ENCODE measurements at regions not wholly inside any gene's neighbourhood (a gene's known extent, or its start where the extent isn't known, plus 50 kb on each side); places are given as distances from the start of the nearest gene placed in this dataset.

GRCh38 chr1:55418208-55419000 lies 203.2 kb upstream of the USP24 start:
- DNase-seq: no peak

DNA sequence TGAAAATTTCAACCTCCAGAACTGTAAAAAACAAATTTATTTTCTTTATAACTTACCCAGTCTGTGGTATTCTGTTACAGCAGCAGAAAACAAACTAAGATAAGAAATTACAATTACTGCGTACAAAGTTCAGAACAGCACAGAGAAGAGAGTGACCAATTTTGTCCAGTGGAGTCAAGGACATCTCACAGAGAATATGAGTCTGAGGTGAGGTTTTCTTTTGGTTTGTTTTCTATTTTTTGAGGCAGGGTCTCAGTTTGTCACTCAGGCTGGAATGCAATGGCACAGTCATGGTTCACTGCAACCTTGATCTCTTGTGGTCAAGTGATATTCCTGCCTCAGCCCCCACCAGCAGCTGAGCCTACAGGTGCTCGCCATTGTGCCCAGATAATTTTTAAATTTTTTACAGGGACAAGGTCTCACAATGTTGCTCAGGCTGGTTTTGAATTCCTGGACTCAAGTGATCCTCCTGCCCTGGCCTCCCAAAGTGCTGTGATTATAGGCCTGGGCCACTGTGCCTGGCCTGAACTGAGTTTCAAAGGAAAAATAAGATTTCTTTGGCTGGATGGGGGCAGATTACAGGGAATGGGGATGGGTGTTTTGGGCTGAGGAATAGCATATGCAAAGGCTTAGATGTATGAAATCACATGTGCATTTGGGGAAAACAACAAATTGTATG lies 201.1 kb upstream of the USP24 start:
- DNase-seq: no peak

- DNase-seq: no peak
Measured at GRCh38 chr1:55413286-55413685, 198.1 kb upstream of the USP24 start.

DNA sequence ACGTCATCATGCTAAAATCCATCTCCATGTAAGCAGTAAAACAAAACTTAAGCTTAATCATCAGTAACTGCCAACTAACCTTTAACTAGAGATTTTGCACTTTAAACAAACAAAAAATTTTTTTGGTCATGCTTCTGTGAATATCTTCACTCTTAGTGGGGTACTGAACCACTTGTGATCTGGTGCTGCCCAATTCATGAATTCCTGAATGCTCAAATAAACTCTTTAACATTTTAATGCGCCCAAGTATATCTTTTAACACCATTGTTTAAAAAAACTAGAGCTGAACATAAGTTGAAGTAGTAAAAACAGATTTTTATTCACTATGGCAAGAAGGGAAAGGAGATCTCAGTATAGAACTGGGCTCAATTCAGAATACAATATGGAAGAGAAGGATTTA lies 196.9 kb upstream of the USP24 start:
- DNase-seq: no peak

DNA sequence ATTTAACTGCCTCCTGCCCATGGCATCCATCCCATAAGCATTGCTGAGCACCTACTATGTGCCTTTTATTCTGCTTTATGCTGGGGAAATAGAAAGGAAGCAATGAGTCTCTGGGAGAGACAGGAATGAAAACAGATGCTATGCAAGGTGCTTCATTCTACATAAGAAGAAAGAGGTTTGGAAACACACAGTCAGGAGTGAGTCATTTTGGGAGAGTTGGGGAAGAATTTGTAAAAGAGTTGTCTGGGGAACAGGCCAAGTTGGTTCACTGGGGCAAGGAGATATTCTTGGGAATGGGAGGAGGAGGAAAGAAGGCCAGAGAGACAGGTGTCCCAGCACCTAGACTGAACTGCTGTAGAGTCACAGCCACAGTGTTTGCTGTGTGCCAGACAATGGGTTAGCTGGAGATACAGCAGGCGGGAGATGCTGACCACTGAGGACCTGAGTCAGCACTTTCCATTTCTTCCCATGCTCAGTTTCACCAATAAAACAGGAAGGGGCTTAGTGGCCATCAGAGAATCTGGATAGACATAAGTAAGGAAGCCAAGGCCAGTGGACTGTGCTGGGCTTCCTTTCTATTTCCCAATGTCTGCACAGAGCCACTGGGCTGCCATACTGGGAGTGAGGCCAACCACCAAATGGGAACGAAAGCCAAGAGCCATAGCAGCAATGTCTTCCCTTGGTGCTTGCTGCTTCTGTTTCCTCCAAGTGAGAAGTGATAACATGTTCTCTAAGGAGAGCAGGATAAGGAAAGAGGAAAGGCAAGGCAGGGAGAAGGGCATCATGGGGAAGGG lies 187.7 kb upstream of the USP24 start:
- DNase-seq: no peak

DNA sequence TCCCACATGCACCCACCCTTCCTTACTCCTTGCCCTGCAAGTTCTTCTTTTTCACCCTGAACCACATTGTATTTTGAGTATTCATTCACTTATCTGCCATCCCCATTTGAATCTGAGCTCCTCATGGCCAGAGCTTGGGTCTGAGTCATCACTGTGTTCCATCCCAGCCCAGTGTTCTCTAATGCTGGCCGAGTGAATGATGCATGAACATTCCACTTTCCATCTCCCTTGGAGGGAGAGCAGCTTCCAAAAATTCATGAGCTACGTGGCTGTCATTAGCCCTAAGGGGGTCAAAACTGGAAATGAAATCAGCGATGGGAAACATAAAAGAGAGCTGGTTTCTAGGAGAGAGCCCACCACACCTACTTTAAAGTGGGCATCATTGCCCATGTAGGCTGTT lies 187.0 kb upstream of the USP24 start:
- DNase-seq: no peak

- DNase-seq: no peak
Measured at GRCh38 chr1:55400508-55400907, 185.3 kb upstream of the USP24 start.

GRCh38 chr1:55399346-55399745 lies 184.2 kb upstream of the USP24 start:
- no peak for DNase-seq

- no peak for DNase-seq
Measured at GRCh38 chr1:55396381-55396891, 181.3 kb upstream of the USP24 start.

- DNase-seq: no peak
Measured at GRCh38 chr1:55388960-55389359, 173.8 kb upstream of the USP24 start.

DNA sequence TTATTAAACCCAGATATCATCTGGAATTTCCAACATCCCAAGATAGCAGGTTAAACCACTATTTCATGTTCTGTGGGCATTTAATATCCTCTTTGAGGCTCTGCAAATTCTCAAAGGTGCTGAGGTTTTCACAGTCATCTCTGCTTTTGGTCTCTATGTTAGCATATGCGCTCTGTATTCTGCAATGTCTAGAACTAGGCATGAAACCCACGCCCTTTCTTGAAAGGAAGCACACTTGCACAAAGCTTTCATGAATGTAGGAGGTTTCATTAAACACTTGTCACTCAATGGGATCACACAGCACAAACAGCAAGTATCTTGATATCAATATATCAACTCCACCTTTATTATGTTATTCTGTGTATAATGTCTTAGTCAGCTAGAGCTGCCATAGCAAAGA lies 172.0 kb upstream of the USP24 start:
- no peak for DNase-seq

- DNase-seq: no peak
Measured at GRCh38 chr1:55386456-55386855, 171.3 kb upstream of the USP24 start.

DNA sequence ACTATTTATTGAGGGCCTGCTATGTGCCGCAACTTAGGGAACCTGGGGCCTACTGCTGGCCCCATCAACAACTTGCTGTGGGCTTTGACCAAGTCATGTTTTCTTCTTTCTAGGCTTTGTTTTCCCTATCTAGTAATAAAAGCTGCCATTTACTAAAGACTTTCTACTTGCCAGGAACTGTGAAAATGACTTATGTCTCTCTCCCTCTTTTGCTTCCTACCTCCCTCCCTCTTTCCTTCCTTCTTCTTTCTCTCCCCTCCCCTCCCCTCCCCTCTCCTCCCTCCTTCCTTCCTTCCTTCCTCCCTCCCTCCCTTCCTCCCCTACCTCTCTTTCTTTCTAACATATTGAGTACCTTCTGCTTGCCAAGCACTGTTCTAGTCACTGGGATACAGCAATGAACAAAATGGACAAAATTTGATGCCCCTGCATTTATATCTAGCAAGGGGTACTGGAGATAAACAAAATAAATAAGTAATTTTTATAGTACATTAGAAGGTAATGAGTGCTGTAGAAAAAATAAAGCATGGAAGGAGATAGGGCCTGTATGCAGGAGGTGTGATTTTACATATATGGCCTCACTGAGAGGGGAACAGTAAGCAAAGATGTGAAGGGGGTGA lies 170.3 kb upstream of the USP24 start:
- DNase-seq: no peak

DNA sequence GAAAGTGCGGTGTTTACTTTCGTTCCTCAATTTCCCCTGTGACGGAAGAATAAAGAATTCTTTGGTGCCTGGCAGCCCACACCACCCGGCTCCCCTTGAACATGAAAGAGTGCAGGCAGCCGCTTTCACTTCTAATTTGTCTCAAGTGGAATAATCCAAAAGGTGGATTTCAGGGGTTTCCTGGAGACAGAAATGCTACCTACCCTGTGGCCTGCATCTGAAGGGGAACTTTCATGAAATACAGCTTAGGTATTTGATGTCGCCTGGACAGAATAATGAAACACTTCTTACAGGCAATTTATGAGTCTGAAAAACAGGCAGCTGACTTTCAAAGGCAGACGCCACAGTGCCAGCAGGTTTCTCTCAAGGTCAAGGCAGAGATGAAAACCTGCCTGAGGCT lies 169.5 kb upstream of the USP24 start:
- DNase-seq: no peak

- DNase-seq: no peak
Measured at GRCh38 chr1:55382806-55383305, 167.7 kb upstream of the USP24 start.

GRCh38 chr1:55381983-55382382 lies 166.8 kb upstream of the USP24 start:
- DNase-seq: no peak

DNA sequence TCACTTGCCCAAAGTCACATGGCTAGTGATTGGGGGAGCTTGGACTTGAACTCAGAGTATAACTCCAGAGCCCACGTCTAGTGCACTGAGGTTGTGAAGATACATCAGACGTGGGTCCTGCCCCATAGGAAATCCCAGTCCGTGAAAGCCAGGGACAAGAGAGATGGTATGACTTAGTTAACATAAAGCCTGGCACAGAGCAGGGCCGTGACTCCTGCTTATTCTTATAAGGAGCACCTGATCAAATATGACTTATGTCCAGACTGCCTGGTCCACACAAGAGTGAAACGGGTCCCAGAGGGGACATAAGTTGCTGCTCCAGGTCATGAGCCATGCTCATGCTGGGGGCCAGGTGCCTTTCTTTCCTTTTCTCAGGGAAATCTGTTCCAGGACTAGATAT lies 166.3 kb upstream of the USP24 start:
- DNase-seq: no peak

GRCh38 chr1:55380355-55380970 lies 165.3 kb upstream of the USP24 start:
- DNase-seq: no peak

- no peak for DNase-seq
Measured at GRCh38 chr1:55378582-55378981, 163.4 kb upstream of the USP24 start.

DNA sequence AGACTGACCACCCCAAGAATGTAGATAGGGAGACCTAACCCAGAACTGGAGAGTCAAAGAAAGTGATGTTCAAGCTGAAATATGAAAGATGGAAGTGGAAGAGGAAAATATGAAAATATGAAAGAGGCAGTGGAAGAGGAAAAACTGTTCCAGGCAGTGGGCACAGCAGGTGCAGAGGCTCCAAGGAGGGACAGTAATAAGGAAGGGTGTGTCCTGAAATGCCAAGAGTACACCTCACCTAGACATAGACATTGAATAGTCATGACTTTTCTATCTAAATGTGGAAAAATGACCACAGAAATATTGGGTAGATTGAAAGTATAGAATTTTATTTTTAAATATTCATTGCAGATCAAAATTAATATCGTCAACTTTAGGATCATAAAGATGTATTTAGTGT lies 161.7 kb upstream of the USP24 start:
- no peak for DNase-seq

GRCh38 chr1:55375617-55376258 lies 160.6 kb upstream of the USP24 start:
- peak in 1 of 4 experiments; percentile 2 for DNase-seq

Data from activated CD4-positive, CD25-positive, alpha-beta regulatory T cell (primary cell).